AG04449 (cell line): ENCODE measurements at regions not wholly inside any gene's neighbourhood (a gene's known extent, or its start where the extent isn't known, plus 50 kb on each side); places are given as distances from the start of the nearest gene placed in this dataset.

Experiments used
- CTCF ChIA-PET: fragments of 350-600 bp; formaldehyde crosslinking; extraction: SDS; loops from one replicate; lab custom pipeline; 2021; ENCODE audit warnings: antibody characterized with exemption; lab: Yijun Ruan, JAX
- POLR2A ChIA-PET: fragments of 400-600, 350-600 bp; formaldehyde crosslinking; extraction: SDS; loops from one replicate; lab custom pipeline; 2020; ENCODE audit warnings: antibody characterized with exemption, inconsistent platforms; lab: Yijun Ruan, JAX
- DNase-seq: peaks from one replicate; pipeline ENCODE4 v3.0.0-alpha.2; 2010; ENCODE audit warnings: low read depth, low spot score
- H3K4me3 ChIP-seq: 2 replicates; pipeline ENCODE4 v1.5.1; 2011; ENCODE audit warnings: low read depth, mild to moderate bottlenecking, control low read depth, low read length
- TF ChIP-seq, protein P1 (sequence below): IDR thresholded peaks from one replicate; pipeline ENCODE4 v1.5.1; 2011; ENCODE audit warnings: mild to moderate bottlenecking, moderate library complexity, low read length, control low read depth, inconsistent platforms; ENCODE audit not compliant: insufficient read depth; ENCODE audit errors: missing control alignments

DNA sequence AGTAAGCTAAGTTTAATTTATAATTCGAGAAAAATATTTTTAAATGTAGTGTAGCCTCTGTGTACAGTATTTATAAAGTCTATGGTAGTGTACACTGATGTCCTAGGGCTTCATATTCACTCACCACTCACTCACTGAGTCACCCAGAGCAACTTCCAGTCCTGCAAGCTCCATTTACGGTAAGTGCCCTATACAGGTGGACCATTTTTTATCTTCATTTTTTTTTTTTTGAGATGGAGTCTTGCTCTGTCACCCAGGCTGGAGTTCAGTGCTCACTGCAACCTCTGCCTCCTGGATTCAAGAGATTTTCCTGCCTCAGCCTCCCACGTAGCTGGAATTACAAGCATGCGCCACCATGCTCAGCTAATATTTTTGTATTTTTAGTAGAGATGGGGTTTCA, 104.2 kb downstream of the PDCL3 start:
- H3K4me3 ChIP-seq, result no peak overlapping the region
- CTCF ChIA-PET, result no interaction called here
- POLR2A ChIA-PET, result no interaction called here
- no peak for DNase-seq
- TF ChIP-seq, protein P1, sequence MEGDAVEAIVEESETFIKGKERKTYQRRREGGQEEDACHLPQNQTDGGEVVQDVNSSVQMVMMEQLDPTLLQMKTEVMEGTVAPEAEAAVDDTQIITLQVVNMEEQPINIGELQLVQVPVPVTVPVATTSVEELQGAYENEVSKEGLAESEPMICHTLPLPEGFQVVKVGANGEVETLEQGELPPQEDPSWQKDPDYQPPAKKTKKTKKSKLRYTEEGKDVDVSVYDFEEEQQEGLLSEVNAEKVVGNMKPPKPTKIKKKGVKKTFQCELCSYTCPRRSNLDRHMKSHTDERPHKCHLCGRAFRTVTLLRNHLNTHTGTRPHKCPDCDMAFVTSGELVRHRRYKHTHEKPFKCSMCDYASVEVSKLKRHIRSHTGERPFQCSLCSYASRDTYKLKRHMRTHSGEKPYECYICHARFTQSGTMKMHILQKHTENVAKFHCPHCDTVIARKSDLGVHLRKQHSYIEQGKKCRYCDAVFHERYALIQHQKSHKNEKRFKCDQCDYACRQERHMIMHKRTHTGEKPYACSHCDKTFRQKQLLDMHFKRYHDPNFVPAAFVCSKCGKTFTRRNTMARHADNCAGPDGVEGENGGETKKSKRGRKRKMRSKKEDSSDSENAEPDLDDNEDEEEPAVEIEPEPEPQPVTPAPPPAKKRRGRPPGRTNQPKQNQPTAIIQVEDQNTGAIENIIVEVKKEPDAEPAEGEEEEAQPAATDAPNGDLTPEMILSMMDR, result no peak

DNA sequence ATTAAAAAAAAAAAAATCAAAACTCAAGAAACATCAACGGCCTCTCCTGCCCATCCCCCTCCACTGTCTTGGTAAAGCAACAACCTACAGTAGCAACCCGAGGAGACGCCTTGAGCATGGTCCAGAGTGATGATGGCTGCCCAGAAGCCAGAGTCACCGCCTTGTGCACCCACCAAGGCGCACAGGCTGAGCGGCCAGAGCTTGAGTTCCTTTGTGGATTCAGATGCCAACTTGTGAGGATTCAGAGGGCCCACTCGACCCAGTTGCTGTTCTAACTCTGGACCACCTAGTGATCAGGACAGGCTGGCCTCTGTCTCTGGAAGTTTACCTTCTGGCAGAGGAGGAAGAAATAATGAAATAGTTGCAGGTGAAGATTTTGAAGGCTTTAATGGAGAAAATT, 105.0 kb downstream of the PDCL3 start:
- POLR2A ChIA-PET, result no interaction called here
- no peak for DNase-seq
- no peak overlapping the region for H3K4me3 ChIP-seq
- TF ChIP-seq, protein P1, result no peak
- CTCF ChIA-PET, result no interaction called here

DNA sequence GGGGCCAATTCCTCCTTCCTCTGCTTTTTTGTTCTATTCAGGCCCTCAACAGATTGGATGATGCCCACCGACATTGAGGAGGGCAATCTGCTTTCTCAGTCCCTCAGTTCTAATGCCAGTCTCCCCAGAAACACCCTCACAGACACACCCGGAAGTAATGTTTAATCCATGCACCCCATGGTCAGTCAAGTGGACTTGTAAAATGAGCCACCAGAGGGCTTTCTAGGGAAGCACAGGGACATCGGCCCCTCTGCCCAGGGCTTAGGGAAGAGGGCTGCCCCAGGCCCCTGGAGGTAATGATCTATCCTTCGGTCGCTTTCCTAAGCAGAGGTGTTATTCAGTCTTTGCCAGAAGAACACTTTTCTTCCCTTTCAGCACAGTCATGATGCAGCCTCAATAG, 107.4 kb downstream of the PDCL3 start:
- H3K4me3 ChIP-seq, result no peak overlapping the region
- CTCF ChIA-PET, result no interaction called here
- TF ChIP-seq, protein P1, result no peak
- no peak for DNase-seq
- POLR2A ChIA-PET, result no interaction called here

DNA sequence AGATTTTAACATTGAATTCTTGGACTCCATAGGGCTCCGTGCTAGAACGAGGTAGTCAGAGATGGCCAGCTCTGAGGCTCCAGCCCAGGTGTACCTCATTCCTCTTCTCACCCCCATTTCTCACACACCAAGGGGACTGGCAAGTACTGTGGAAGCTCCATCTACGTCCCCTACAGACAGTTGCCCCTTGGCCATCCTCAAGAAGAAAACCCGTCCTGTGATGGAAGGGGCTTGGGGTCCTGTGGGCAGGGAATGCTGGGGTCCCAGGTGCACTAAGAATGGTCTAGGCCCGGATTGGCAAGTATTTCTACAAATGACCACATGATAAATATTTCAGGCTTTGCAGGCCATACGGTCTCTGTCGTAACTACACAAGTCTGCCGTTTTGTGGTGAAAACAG, 110.3 kb downstream of the PDCL3 start:
- TF ChIP-seq, protein P1, result no peak
- no peak overlapping the region for H3K4me3 ChIP-seq
- POLR2A ChIA-PET, result no interaction called here
- DNase-seq, result no peak
- CTCF ChIA-PET, result no interaction called here

DNA sequence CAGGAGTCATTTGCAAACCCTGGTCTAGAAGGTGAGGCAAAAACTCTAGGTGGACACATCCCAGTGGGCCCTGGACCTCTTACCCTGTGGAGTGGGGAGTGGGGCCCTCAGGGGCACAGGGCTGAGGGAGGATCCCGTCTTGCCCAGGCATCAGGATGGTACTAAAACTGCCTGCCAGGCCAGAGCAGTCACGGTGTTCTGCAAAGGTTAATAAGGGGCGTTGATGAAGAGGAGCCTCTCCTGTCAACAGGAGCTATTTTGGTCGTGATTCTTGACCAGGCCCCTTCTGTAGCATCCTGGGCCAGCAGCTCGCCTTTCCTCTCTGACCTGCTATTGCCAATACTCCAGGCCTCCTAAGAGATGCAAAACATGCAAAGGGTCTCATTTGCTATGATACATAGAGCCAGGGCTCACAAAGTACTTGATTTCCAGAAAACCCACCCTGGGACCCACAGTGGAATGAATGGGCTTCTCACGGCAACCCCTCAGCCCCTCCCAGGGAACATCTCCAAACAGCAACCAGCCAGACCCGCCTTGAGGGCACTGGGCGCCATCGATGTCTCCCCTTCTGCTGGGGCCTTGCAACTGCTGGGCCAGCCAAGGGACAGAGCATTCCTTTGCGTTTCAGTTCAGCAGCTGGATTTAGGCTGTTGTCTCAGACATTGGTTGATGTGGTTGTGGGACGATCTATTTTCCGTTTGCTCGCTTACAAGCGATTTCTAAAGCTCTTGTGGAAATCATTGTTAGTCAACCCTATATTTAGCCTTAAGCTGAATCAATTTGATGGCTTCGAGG, 111.1 kb downstream of the PDCL3 start:
- no peak for DNase-seq
- ChIA-PET POLR2A (no interaction called here), CTCF (no interaction called here)
- TF ChIP-seq, protein P1, result no peak
- no peak overlapping the region for H3K4me3 ChIP-seq

DNA sequence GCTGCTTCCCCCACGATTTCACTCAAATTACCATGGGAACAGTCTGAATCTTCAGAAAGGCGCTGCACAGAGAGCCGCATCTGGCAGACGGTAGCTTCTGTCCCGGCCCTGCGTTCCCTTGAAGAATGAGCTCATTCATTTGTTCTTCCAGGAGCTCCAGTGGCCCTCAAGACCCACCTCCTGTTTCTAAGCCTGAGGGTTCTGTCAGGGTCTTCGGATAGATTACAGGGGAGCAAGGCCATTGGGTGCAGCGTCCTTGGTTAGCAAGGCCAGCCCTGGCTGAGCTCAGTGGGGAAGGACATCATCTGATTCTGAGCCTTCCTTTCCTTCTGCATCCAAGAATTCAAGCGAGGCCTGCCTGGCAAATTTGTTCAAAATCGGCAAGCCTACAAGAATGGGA, 111.9 kb downstream of the PDCL3 start:
- DNase-seq, result no peak
- CTCF ChIA-PET, result no interaction called here
- POLR2A ChIA-PET, result no interaction called here
- no peak overlapping the region for H3K4me3 ChIP-seq
- TF ChIP-seq, protein P1, result no peak
